Cardiac muscle cell (in vitro differentiated cells and primary cell): ENCODE measurements at regions not wholly inside any gene's neighbourhood (a gene's known extent, or its start where the extent isn't known, plus 50 kb on each side); places are given as distances from the start of the nearest gene placed in this dataset.
"Not testable (repeated sequence)": the region's sequence is repeated elsewhere in the genome, so short reads cannot be mapped to it uniquely, and the experiment has no call there.

Experiments
- DNase-seq, 2 donors: peaks; one replicate each; pipeline versions ENCODE4 v3.0.0 to v3.0.0-alpha.2; 2010 to 2017; ENCODE audit warnings: low read depth in 1 of 2, low spot score in 1 of 2
- H3K27ac ChIP-seq: fragments of 200-600 bp; sonication (generic); 2 replicates; pipeline ENCODE4 v1.5.1; 2016
- H3K27me3 ChIP-seq: fragments of 200-600 bp; sonication (generic); 2 replicates; pipeline ENCODE4 v1.6.0; 2016; ENCODE audit warnings: control low read depth
- H3K36me3 ChIP-seq: fragments of 200-600 bp; sonication (generic); 2 replicates; pipeline ENCODE4 v1.5.1; 2016; ENCODE audit warnings: control low read depth
- H3K4me1 ChIP-seq: fragments of 200-600 bp; sonication (generic); 2 replicates; pipeline ENCODE4 v1.8.1; 2017; ENCODE audit warnings: low read depth, mild to moderate bottlenecking, mixed run types
- H3K4me3 ChIP-seq: fragments of 200-600 bp; sonication (generic); 2 replicates; pipeline ENCODE4 v1.5.1; 2016; ENCODE audit warnings: mild to moderate bottlenecking
- H3K9me3 ChIP-seq: fragments of 200-600 bp; sonication (generic); 2 replicates; pipeline ENCODE4 v1.5.1; 2017; ENCODE audit warnings: low read depth, mild to moderate bottlenecking, control low read depth
- CTCF ChIP-seq: IDR thresholded peaks from 2 replicates; pipeline ENCODE4 v1.5.1; 2012; ENCODE audit warnings: low read depth, mild to moderate bottlenecking, low read length

- H3K9me3 ChIP-seq: no peaks in the 10 kb centered on the region
- H3K27me3 ChIP-seq: no peaks in the 10 kb centered on the region
- H3K4me3 ChIP-seq: no peak overlapping the region
- H3K27ac ChIP-seq: no peak overlapping the region
- TF ChIP-seq CTCF: no peak
- H3K4me1 ChIP-seq: peaks cover 6% of the 10 kb centered on the region
- H3K36me3 ChIP-seq: no peaks in the 10 kb centered on the region
- no peak for DNase-seq
Measured at GRCh38 chr3:125681146-125681545, 85.8 kb upstream of the OSBPL11 start.

DNA sequence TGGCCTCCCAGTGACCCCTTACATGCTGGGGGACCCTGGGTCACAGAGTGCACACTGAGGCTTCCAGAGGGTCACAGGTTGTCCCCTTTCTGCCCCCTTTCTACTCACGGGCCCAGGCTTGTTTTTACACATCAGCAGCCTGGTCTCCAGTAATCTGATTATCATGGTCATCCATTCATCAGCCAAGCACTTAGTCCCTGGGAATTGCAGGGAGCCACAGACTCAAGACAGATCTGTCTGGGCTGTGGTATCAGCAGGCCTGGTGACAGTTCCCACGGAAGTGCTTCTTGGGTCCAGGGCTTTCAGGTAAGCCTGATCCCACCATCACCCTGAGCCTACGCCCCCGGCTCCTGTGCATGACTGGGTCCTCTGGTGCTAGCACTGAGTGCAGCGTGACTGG lies 86.6 kb upstream of the OSBPL11 start:
- H3K27ac ChIP-seq, DNase-seq, H3K36me3 ChIP-seq, H3K4me3 ChIP-seq, H3K4me1 ChIP-seq, H3K27me3 ChIP-seq, H3K9me3 ChIP-seq: not testable (repeated sequence)

GRCh38 chr3:125682610-125683009 lies 87.3 kb upstream of the OSBPL11 start:
- H3K27ac ChIP-seq, H3K9me3 ChIP-seq, H3K4me1 ChIP-seq, H3K36me3 ChIP-seq, H3K27me3 ChIP-seq, H3K4me3 ChIP-seq: not testable (repeated sequence)
- DNase-seq: peak in 1 of 2 donors; percentile 89

DNA sequence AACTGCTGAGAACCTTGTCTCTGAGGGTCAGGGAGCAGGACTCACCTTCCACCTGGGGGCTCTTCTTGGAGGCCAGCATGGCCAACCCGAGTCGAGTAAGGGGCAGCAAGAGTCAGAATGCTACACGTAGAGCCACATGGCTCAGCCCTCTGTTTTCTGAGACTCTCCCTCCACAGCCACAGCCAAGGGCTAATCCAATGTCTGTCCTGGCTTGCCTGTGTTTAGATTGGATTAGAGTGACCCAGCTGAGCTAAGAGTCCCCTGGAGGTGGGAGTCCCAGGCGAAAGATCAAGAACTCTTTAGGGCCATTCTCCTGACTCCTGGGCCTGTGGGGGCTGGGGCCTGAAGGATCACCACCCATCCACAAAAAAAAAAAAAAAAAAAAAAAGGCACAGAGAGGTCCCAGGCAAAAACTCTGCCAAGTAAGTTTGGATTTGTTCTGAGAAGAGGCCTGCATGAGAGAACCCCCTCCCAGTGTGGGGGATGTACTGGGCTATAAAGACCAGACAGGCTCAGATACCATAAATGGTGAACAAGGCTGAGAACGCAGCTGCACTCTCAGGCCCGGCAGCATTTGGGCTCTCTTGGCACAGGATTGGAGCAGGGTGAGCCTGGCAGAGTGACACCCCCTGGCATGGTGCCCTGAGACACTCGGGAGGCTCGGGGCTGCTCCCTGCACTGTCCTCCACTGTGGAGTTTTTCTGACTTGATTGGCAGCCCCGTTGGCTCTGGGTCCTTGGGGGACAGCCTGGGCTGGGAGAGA lies 88.0 kb upstream of the OSBPL11 start:
- DNase-seq: peak in 1 of 2 donors; percentile 40
- H3K9me3 ChIP-seq: no peaks in the 10 kb centered on the region
- no peak overlapping the region for H3K27ac ChIP-seq
- TF ChIP-seq CTCF: no peak
- no peaks in the 10 kb centered on the region for H3K36me3 ChIP-seq
- no peaks in the 10 kb centered on the region for H3K27me3 ChIP-seq
- no peaks in the 10 kb centered on the region for H3K4me1 ChIP-seq
- no peak overlapping the region for H3K4me3 ChIP-seq

- H3K9me3 ChIP-seq: no peaks in the 10 kb centered on the region
- H3K4me1 ChIP-seq: no peaks in the 10 kb centered on the region
Measured at GRCh38 chr3:125684199-125684598, 88.9 kb upstream of the OSBPL11 start.

GRCh38 chr3:125685741-125686140 lies 90.4 kb upstream of the OSBPL11 start:
- H3K4me1 ChIP-seq: not testable (repeated sequence)

More at GRCh38 chr3:125684199-125684598, 88.9 kb upstream of the OSBPL11 start:
- Histone ChIP-seq H3K36me3 (no peaks in the 10 kb centered on the region), H3K27ac (no peak overlapping the region), H3K27me3 (no peaks in the 10 kb centered on the region), H3K4me3 (no peak overlapping the region)
- TF ChIP-seq CTCF: peak; percentile 43
- DNase-seq: peak; percentile 54 to 71

GRCh38 chr3:125692361-125692760 lies 97.1 kb upstream of the OSBPL11 start:
- no peak for TF ChIP-seq CTCF

More at GRCh38 chr3:125685741-125686140, 90.4 kb upstream of the OSBPL11 start:
- H3K27me3 ChIP-seq, H3K4me3 ChIP-seq, DNase-seq, H3K9me3 ChIP-seq, H3K27ac ChIP-seq, H3K36me3 ChIP-seq: not testable (repeated sequence)

More at GRCh38 chr3:125692361-125692760, 97.1 kb upstream of the OSBPL11 start:
- Histone ChIP-seq H3K36me3 (no peaks in the 10 kb centered on the region), H3K4me1 (no peaks in the 10 kb centered on the region), H3K9me3 (no peaks in the 10 kb centered on the region), H3K4me3 (no peak overlapping the region), H3K27ac (no peak overlapping the region), H3K27me3 (no peaks in the 10 kb centered on the region)
- DNase-seq: no peak
